NCI-H460 (cell line): ENCODE measurements at regions not wholly inside any gene's neighbourhood (a gene's known extent, or its start where the extent isn't known, plus 50 kb on each side); places are given as distances from the start of the nearest gene placed in this dataset.
"Not testable (repeated sequence)": the region's sequence is repeated elsewhere in the genome, so short reads cannot be mapped to it uniquely, and the experiment has no call there.

ENCODE experiments used
- DNase-seq: peaks from one replicate; pipeline ENCODE4 v3.0.0-alpha.2; 2016; ENCODE audit warnings: low read depth; ENCODE audit errors: extremely low read depth

GRCh38 chr12:123063535-123063934, 83.1 kb downstream of the ARL6IP4 start:
- no peak for DNase-seq

- peak; percentile 24 for DNase-seq
Observed at GRCh38 chr12:123062681-123063486, 82.4 kb downstream of the ARL6IP4 start.

- no peak for DNase-seq
Observed at GRCh38 chr12:123061441-123062205, 81.1 kb downstream of the ARL6IP4 start.

- DNase-seq, result no peak
Observed at GRCh38 chr12:123059500-123059899, 79.0 kb downstream of the ARL6IP4 start.

GRCh38 chr12:123058980-123059379, 78.5 kb downstream of the ARL6IP4 start:
- no peak for DNase-seq

- no peak for DNase-seq
Observed at GRCh38 chr12:123058481-123058880, 78.0 kb downstream of the ARL6IP4 start.

- no peak for DNase-seq
Observed at GRCh38 chr12:123057513-123058265, 77.2 kb downstream of the ARL6IP4 start.

GRCh38 chr12:123056709-123057108, 76.2 kb downstream of the ARL6IP4 start:
- DNase-seq, result no peak

- no peak for DNase-seq
Observed at GRCh38 chr12:123056053-123056452, 75.6 kb downstream of the ARL6IP4 start.

GRCh38 chr12:123055281-123055766, 74.8 kb downstream of the ARL6IP4 start:
- DNase-seq, result no peak

- no peak for DNase-seq
Observed at GRCh38 chr12:123054371-123054770, 73.9 kb downstream of the ARL6IP4 start.

- no peak for DNase-seq
Observed at GRCh38 chr12:123051556-123051955, 71.1 kb downstream of the ARL6IP4 start.

GRCh38 chr12:123050913-123051312, 70.4 kb downstream of the ARL6IP4 start:
- DNase-seq, result no peak

GRCh38 chr12:123050331-123050831, 69.9 kb downstream of the ARL6IP4 start:
- DNase-seq, result no peak

- no peak for DNase-seq
Observed at GRCh38 chr12:123049398-123050240, 69.1 kb downstream of the ARL6IP4 start.

GRCh38 chr12:123047892-123048291, 67.4 kb downstream of the ARL6IP4 start:
- not testable (repeated sequence) for DNase-seq

GRCh38 chr12:123047289-123047688, 66.8 kb downstream of the ARL6IP4 start:
- DNase-seq, result no peak

- no peak for DNase-seq
Observed at GRCh38 chr12:123046431-123046830, 66.0 kb downstream of the ARL6IP4 start.

- DNase-seq, result no peak
Observed at GRCh38 chr12:123045678-123046077, 65.2 kb downstream of the ARL6IP4 start.

- no peak for DNase-seq
Observed at GRCh38 chr12:123044351-123044750, 63.9 kb downstream of the ARL6IP4 start.
